HCT116 (cell line): ENCODE measurements at regions not wholly inside any gene's neighbourhood (a gene's known extent, or its start where the extent isn't known, plus 50 kb on each side); places are given as distances from the start of the nearest gene placed in this dataset.

Source experiments
- RAD21 ChIP-seq: IDR thresholded peaks from 2 replicates; pipeline ENCODE4 v1.6.1; 2012; ENCODE audit warnings: low read depth, mild to moderate bottlenecking
- ZFX ChIP-seq: fragments of 450-650 bp; IDR thresholded peaks from 2 replicates; pipeline ENCODE4 v1.6.1; 2017
- TF ChIP-seq, protein P1 (sequence below), 3 experiments: fragments of 200-600 bp in 1 of 3; sonication (generic) in 1 of 3; IDR thresholded peaks in 2 of 3; conservative IDR thresholded peaks in 1 of 3; 2 replicates each; pipeline ENCODE4 v1.5.1; 2012 to 2017; ENCODE audit warnings: low read depth in 2 of 3, low read length in 2 of 3, antibody characterized with exemption in 1 of 3, borderline replicate concordance in 1 of 3, control low read depth in 1 of 3, mild to moderate bottlenecking in 1 of 3, mixed read lengths in 1 of 3, mixed run types in 1 of 3, moderate library complexity in 1 of 3; ENCODE audit not compliant: insufficient read depth in 1 of 3

DNA sequence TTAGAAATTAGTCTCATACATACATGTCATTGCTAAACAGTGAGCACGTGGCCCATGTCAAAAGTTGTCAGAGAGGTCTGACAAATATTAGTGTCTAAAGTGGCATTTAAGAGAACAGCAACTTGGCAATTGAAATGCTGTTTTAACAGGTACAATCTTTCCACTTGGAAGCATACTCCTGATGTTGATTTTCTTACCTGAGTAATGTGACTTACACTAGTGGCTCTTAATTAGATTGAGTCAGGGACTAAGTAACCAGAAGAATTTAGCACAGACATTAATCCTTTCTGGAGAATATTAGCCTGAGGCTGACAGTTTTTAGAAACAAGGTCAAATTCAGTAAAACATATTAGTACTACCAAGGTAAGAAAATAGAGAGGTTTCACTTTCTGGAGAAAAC lies 357.0 kb upstream of the ZNF608 start:
- TF ChIP-seq, protein P1, sequence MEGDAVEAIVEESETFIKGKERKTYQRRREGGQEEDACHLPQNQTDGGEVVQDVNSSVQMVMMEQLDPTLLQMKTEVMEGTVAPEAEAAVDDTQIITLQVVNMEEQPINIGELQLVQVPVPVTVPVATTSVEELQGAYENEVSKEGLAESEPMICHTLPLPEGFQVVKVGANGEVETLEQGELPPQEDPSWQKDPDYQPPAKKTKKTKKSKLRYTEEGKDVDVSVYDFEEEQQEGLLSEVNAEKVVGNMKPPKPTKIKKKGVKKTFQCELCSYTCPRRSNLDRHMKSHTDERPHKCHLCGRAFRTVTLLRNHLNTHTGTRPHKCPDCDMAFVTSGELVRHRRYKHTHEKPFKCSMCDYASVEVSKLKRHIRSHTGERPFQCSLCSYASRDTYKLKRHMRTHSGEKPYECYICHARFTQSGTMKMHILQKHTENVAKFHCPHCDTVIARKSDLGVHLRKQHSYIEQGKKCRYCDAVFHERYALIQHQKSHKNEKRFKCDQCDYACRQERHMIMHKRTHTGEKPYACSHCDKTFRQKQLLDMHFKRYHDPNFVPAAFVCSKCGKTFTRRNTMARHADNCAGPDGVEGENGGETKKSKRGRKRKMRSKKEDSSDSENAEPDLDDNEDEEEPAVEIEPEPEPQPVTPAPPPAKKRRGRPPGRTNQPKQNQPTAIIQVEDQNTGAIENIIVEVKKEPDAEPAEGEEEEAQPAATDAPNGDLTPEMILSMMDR (IDR thresholded peaks at IDR 0.05 in 2 of 3, conservative IDR thresholded peaks at IDR 0.05 in 1 of 3; ENCODE audit: borderline replicate concordance in 1 of 3, insufficient read depth in 1 of 3, low read depth in 2 of 3, low read length in 2 of 3): no peak
- TF ChIP-seq RAD21: no peak
- TF ChIP-seq ZFX: no peak
